GM18507 (cell line): ENCODE measurements at regions not wholly inside any gene's neighbourhood (a gene's known extent, or its start where the extent isn't known, plus 50 kb on each side); places are given as distances from the start of the nearest gene placed in this dataset.

Experiments used
- DNase-seq: peaks from one replicate; pipeline ENCODE4 v3.0.0; 2011; ENCODE audit warnings: low read depth; ENCODE audit not compliant: insufficient read length; ENCODE audit errors: extremely low spot score
- FAIRE-seq: peaks from 2 replicates; lab custom pipeline; 2011; peaks lifted over from hg19 to GRCh38; lab: Jason Lieb, UNC

GRCh38 chr15:77542491-77543001 is 90.2 kb downstream of the LINGO1 start:
- DNase-seq: no peak
- no peak for FAIRE-seq

GRCh38 chr15:77541421-77542181 is 91.1 kb downstream of the LINGO1 start:
- DNase-seq (no peak), FAIRE-seq (no peak)

- DNase-seq (no peak), FAIRE-seq (no peak)
These were observed 92.2 kb downstream of the LINGO1 start for GRCh38 chr15:77540312-77541060.

GRCh38 chr15:77538793-77539497 is 93.8 kb downstream of the LINGO1 start:
- FAIRE-seq (no peak), DNase-seq (no peak)

- peak; percentile 94 for FAIRE-seq
- peak; percentile 36 for DNase-seq
These were observed 94.7 kb downstream of the LINGO1 start for GRCh38 chr15:77538027-77538451.

- DNase-seq (no peak), FAIRE-seq (no peak)
These were observed 95.7 kb downstream of the LINGO1 start for GRCh38 chr15:77537006-77537405.

- no peak for FAIRE-seq
These were observed 96.9 kb downstream of the LINGO1 start for GRCh38 chr15:77535845-77536244.

More at GRCh38 chr15:77535845-77536244, 96.9 kb downstream of the LINGO1 start:
- no peak for DNase-seq
